ENCODE measurements at regions not wholly inside any gene's neighbourhood (a gene's known extent, or its start where the extent isn't known, plus 50 kb on each side); places are given as distances from the start of the nearest gene placed in this dataset.

DNA sequence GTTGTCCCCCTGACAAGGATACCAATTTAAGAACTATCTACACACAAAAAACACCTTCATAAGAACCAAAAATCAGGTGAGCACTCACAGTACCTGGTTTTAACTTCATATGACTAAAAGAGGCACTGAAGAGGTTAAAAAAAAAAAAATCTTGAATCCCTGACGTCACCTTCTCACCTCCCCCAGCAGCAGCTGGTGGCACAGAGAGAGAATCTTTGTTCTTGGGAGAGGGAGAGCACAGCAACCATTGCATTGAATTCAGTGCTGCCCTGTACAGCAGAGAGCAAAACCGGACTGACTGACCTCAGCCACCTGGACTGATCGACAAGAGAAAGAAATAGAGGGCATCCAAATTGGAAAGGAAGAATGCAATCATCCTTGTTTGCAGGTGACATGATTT is 566.0 kb downstream of the TMX3 start:
- no peak for ATAC-seq (ENCODE audit: insufficient read depth, low FRiP score)
- WGBS, 2 donors = 24 to 53% methylated on average over 3 of the region's 3 CpGs

DNA sequence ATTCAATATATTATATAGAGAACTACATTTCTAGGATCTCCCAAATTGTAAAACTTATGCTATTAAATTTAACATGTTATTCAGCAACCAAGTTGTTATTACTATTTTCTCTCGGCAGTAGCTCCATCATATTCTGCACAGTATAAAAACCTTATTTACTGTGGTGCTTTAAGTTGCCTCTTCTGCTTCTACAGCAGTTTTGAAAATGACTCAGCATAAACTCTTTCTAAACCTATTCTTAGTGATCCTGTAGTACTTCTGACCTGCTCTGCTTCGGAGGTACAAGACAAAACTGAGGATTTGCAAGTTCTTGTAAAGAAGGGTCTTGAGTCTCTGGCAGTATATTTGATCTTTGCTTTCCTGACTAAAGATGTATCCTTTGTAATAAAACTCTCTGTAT is 567.2 kb downstream of the TMX3 start:
- 67% methylated on average over 2 of the region's 2 CpGs for WGBS, 2 donors
- H3K27me3 ChIP-seq (ENCODE audit: control insufficient read depth in 3 of 3, insufficient read depth in 3 of 3, low read length in 2 of 3) = no peaks in the 10 kb centered on the region
- no peak for ATAC-seq (ENCODE audit: insufficient read depth, low FRiP score)
- TF ChIP-seq, protein P1, sequence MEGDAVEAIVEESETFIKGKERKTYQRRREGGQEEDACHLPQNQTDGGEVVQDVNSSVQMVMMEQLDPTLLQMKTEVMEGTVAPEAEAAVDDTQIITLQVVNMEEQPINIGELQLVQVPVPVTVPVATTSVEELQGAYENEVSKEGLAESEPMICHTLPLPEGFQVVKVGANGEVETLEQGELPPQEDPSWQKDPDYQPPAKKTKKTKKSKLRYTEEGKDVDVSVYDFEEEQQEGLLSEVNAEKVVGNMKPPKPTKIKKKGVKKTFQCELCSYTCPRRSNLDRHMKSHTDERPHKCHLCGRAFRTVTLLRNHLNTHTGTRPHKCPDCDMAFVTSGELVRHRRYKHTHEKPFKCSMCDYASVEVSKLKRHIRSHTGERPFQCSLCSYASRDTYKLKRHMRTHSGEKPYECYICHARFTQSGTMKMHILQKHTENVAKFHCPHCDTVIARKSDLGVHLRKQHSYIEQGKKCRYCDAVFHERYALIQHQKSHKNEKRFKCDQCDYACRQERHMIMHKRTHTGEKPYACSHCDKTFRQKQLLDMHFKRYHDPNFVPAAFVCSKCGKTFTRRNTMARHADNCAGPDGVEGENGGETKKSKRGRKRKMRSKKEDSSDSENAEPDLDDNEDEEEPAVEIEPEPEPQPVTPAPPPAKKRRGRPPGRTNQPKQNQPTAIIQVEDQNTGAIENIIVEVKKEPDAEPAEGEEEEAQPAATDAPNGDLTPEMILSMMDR (IDR thresholded peaks at IDR 0.05; ENCODE audit: control extremely low read depth, extremely low read depth) = no peak
- DNase-seq = no peak
- H3K9me3 ChIP-seq (ENCODE audit: control insufficient read depth in 4 of 4, insufficient read depth in 3 of 4, low read length in 3 of 4) = peaks cover 0 to 2% (median 0%) of the 10 kb centered on the region in 4 donors
- no peak overlapping the region for H3K4me3 ChIP-seq
- H3K36me3 ChIP-seq (ENCODE audit: control insufficient read depth in 4 of 4, insufficient read depth in 4 of 4, low read length in 4 of 4) = no peaks in the 10 kb centered on the region
- H3K27ac ChIP-seq (ENCODE audit: low read depth in 1 of 2, low read length in 1 of 2) = no peak overlapping the region
- no peaks in the 10 kb centered on the region for H3K4me1 ChIP-seq (ENCODE audit: control insufficient read depth in 5 of 5, insufficient read depth in 5 of 5, low read length in 5 of 5)
- no peak overlapping the region for H3K9ac ChIP-seq (ENCODE audit: insufficient read depth in 1 of 2, low read length in 2 of 2)

More for the DNA sequence above, 566.0 kb downstream of the TMX3 start:
- DNase-seq = no peak
- Histone ChIP-seq H3K27me3 (ENCODE audit: control insufficient read depth in 3 of 3, insufficient read depth in 3 of 3, low read length in 2 of 3) (no peaks in the 10 kb centered on the region), H3K4me3 (no peak overlapping the region), H3K9ac (ENCODE audit: insufficient read depth in 1 of 2, low read length in 2 of 2) (no peak overlapping the region), H3K4me1 (ENCODE audit: control insufficient read depth in 5 of 5, insufficient read depth in 5 of 5, low read length in 5 of 5) (no peaks in the 10 kb centered on the region), H3K27ac (ENCODE audit: low read depth in 1 of 2, low read length in 1 of 2) (no peak overlapping the region), H3K36me3 (ENCODE audit: control insufficient read depth in 4 of 4, insufficient read depth in 4 of 4, low read length in 4 of 4) (no peaks in the 10 kb centered on the region), H3K9me3 (ENCODE audit: control insufficient read depth in 4 of 4, insufficient read depth in 3 of 4, low read length in 3 of 4) (peaks cover 0 to 2% (median 0%) of the 10 kb centered on the region in 4 donors)
- TF ChIP-seq, protein P1 (IDR thresholded peaks at IDR 0.05; ENCODE audit: control extremely low read depth, extremely low read depth) = no peak

- ATAC-seq (ENCODE audit: insufficient read depth, low FRiP score) = no peak
- Histone ChIP-seq H3K27ac (ENCODE audit: low read depth in 1 of 2, low read length in 1 of 2) (no peak overlapping the region), H3K36me3 (ENCODE audit: control insufficient read depth in 4 of 4, insufficient read depth in 4 of 4, low read length in 4 of 4) (no peaks in the 10 kb centered on the region), H3K27me3 (ENCODE audit: control insufficient read depth in 3 of 3, insufficient read depth in 3 of 3, low read length in 2 of 3) (no peaks in the 10 kb centered on the region), H3K9me3 (ENCODE audit: control insufficient read depth in 4 of 4, insufficient read depth in 3 of 4, low read length in 3 of 4) (no peaks in the 10 kb centered on the region), H3K9ac (ENCODE audit: insufficient read depth in 1 of 2, low read length in 2 of 2) (no peak overlapping the region), H3K4me3 (no peak overlapping the region), H3K4me1 (ENCODE audit: control insufficient read depth in 5 of 5, insufficient read depth in 5 of 5, low read length in 5 of 5) (no peaks in the 10 kb centered on the region)
- DNase-seq = no peak
- TF ChIP-seq, protein P1 (IDR thresholded peaks at IDR 0.05; ENCODE audit: control extremely low read depth, extremely low read depth) = no peak
- 88 to 91% methylated on average over 1 of the region's 1 CpG for WGBS, 2 donors
Measured at GRCh38 chr18:68121826-68122225, 593.1 kb downstream of the TMX3 start.

- WGBS, 2 donors = 78 to 82% methylated on average over 5 of the region's 5 CpGs
- no peaks in the 10 kb centered on the region for H3K9me3 ChIP-seq (ENCODE audit: control insufficient read depth in 4 of 4, insufficient read depth in 3 of 4, low read length in 3 of 4)
- TF ChIP-seq, protein P1 (IDR thresholded peaks at IDR 0.05; ENCODE audit: control extremely low read depth, extremely low read depth) = no peak
- no peak overlapping the region for H3K27ac ChIP-seq (ENCODE audit: low read depth in 1 of 2, low read length in 1 of 2)
- no peaks in the 10 kb centered on the region for H3K36me3 ChIP-seq (ENCODE audit: control insufficient read depth in 4 of 4, insufficient read depth in 4 of 4, low read length in 4 of 4)
- DNase-seq = no peak
- H3K9ac ChIP-seq (ENCODE audit: insufficient read depth in 1 of 2, low read length in 2 of 2) = no peak overlapping the region
- no peak overlapping the region for H3K4me3 ChIP-seq
- ATAC-seq (ENCODE audit: insufficient read depth, low FRiP score) = no peak
- H3K4me1 ChIP-seq (ENCODE audit: control insufficient read depth in 5 of 5, insufficient read depth in 5 of 5, low read length in 5 of 5) = no peaks in the 10 kb centered on the region
- H3K27me3 ChIP-seq (ENCODE audit: control insufficient read depth in 3 of 3, insufficient read depth in 3 of 3, low read length in 2 of 3) = no peaks in the 10 kb centered on the region
Measured at GRCh38 chr18:68121308-68121707, 593.6 kb downstream of the TMX3 start.

Measured in lung (tissue), 11 donors.